ENCODE measurements at regions not wholly inside any gene's neighbourhood (a gene's known extent, or its start where the extent isn't known, plus 50 kb on each side); places are given as distances from the start of the nearest gene placed in this dataset.

- DNase-seq (ENCODE audit: low read depth) = no peak
- H3K4me3 ChIP-seq (ENCODE audit: low read depth, low read length) = no peak overlapping the region
- TF ChIP-seq CTCF (conservative IDR thresholded peaks at IDR 0.05; ENCODE audit: low read depth, low read length) = no peak
Measured at GRCh38 chr3:127423856-127424765, 136.3 kb upstream of the PRR20G start.

GRCh38 chr3:127422663-127423375 lies 135.0 kb upstream of the PRR20G start:
- H3K4me3 ChIP-seq (ENCODE audit: low read depth, low read length) = no peak overlapping the region
- TF ChIP-seq CTCF (conservative IDR thresholded peaks at IDR 0.05; ENCODE audit: low read depth, low read length) = no peak
- no peak for DNase-seq (ENCODE audit: low read depth)

- DNase-seq (ENCODE audit: low read depth) = no peak
- no peak for TF ChIP-seq CTCF (conservative IDR thresholded peaks at IDR 0.05; ENCODE audit: low read depth, low read length)
- H3K4me3 ChIP-seq (ENCODE audit: low read depth, low read length) = no peak overlapping the region
Measured at GRCh38 chr3:127421943-127422662, 134.3 kb upstream of the PRR20G start.

GRCh38 chr3:127420829-127421228 lies 133.0 kb upstream of the PRR20G start:
- no peak for DNase-seq (ENCODE audit: low read depth)
- no peak for TF ChIP-seq CTCF (conservative IDR thresholded peaks at IDR 0.05; ENCODE audit: low read depth, low read length)
- H3K4me3 ChIP-seq (ENCODE audit: low read depth, low read length) = no peak overlapping the region

GRCh38 chr3:127419641-127420553 lies 132.1 kb upstream of the PRR20G start:
- TF ChIP-seq CTCF (conservative IDR thresholded peaks at IDR 0.05; ENCODE audit: low read depth, low read length) = no peak
- H3K4me3 ChIP-seq (ENCODE audit: low read depth, low read length) = no peak overlapping the region
- DNase-seq (ENCODE audit: low read depth) = no peak

GRCh38 chr3:127419182-127419581 lies 131.3 kb upstream of the PRR20G start:
- no peak for DNase-seq (ENCODE audit: low read depth)
- no peak overlapping the region for H3K4me3 ChIP-seq (ENCODE audit: low read depth, low read length)
- no peak for TF ChIP-seq CTCF (conservative IDR thresholded peaks at IDR 0.05; ENCODE audit: low read depth, low read length)
